SKM-1 treated with dmso at 0.1 percent for 144 hours (cell line): ENCODE measurements at regions not wholly inside any gene's neighbourhood (a gene's known extent, or its start where the extent isn't known, plus 50 kb on each side); places are given as distances from the start of the nearest gene placed in this dataset.
"Not testable (repeated sequence)": the region's sequence is repeated elsewhere in the genome, so short reads cannot be mapped to it uniquely, and the experiment has no call there.

Experiments used
- DNase-seq: peaks from one replicate; lab custom pipeline; 2025; ENCODE audit not compliant: unreplicated experiment; lab: John Stamatoyannopoulos, UW

- DNase-seq, result not testable (repeated sequence)
These were observed 715.0 kb upstream of the ADGRB3 start for GRCh38 chr6:67920040-67920439.

DNA sequence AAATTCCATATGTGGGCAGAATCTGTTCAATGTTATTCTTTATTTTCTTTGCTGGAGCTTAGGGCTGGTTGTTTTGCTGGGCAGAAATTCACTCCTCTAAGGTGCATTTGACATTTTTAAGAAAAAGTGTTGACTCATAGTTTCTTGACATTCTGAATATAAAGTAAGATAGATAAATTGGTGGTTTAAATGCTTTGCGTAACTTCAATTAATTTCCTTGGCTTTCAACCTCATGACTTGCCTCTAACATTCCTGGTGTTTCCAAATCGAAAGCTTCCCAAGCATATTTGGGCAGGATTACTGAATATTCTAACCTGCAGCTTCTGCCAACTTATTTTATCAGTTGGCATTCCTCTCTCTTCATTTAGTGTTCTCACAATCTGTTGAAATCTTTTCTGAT lies 718.7 kb upstream of the ADGRB3 start:
- DNase-seq, result no peak

DNA sequence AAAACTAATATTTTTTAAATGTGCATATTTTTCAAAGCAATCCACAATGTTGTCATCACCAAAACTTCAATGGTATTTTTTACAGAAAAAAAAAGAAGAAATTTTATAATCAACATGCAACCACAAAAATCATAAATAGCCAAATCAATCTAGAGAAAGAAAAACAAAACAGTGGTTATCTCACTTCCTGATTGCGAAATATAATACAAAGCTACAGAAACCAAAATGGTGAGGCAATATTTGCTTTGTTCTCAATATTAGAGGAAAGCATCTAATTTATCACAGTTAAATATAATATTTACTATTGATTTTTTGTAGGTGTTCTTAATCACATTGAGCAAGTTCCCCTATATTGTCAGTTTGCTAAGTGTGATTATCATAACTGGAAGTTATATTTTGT lies 720.7 kb upstream of the ADGRB3 start:
- DNase-seq, result no peak

GRCh38 chr6:67909354-67909753 lies 725.7 kb upstream of the ADGRB3 start:
- no peak for DNase-seq

- DNase-seq, result no peak
These were observed 726.7 kb upstream of the ADGRB3 start for GRCh38 chr6:67908379-67908778.

- DNase-seq, result not testable (repeated sequence)
These were observed 730.3 kb upstream of the ADGRB3 start for GRCh38 chr6:67904735-67905134.

GRCh38 chr6:67898875-67899274 lies 736.2 kb upstream of the ADGRB3 start:
- DNase-seq, result no peak

DNA sequence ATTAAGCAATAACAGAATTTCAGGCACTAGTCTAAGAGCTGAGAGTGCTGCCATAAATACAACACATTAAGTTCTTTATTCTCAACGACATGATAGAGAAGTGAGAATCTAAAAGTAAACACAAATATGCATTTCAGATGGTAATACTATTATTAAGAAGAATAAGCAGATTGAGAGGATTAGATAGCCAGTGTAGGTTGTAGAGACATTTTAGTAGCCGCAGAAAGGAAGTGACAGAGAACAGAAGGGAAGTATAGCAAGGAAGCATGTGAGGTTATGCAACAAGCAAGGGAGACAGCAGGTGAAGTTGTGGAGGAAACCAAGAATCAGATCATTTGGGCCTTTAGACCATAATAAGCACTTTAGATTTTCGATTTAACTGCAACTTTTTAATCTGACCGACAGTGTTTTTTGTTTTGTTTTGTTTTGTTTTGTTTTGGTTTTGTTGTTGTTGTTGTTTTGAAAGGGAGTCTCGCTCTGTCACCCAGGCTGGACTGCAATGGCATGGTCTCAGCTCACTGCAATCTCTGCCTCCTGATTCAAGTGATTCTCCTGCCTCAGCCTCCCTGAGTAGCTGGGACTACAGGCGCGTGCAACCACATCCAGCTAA lies 737.0 kb upstream of the ADGRB3 start:
- DNase-seq, result peak; percentile 31

DNA sequence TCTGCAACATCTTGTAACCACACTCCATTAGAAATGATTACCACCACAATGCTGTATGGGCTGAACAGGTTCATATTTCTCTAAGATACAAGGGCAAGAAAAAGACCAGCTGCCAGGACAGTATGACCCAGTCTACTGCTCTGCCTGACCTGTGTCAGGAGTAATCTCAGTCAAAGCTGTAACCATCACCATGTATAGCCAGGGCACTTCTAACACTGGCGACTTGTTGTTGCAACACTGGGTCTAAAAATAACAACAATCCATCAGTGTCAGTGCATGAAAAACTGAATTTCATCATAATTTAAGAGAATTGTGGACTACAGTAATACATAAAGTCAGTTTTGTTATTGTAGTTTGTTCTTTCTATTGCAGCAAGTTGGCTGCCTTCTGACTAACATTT lies 738.6 kb upstream of the ADGRB3 start:
- peak; percentile 27 for DNase-seq

- DNase-seq, result no peak
These were observed 745.4 kb upstream of the ADGRB3 start for GRCh38 chr6:67889682-67889995.

- DNase-seq, result peak; percentile 68
These were observed 746.0 kb upstream of the ADGRB3 start for GRCh38 chr6:67888886-67889681.

DNA sequence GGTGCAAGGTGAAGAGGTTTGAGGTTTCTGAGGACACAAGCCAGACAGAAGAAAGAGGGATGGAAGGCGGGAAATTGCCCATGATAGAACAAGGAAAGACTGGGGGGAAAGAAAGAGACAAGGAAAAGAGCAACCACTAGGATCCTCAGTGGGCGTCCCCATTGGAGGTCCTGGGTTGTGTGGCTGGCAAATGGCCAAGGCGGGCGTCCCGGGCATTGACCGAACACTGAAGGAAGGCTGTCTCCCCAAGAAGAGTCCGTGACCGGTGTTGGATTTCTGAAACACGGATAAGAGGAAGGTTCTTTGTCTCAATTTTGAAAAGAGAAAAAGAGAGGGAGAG lies 746.6 kb upstream of the ADGRB3 start:
- DNase-seq, result no peak

- DNase-seq, result no peak
These were observed 747.1 kb upstream of the ADGRB3 start for GRCh38 chr6:67887747-67888545.

GRCh38 chr6:67887419-67887746 lies 747.7 kb upstream of the ADGRB3 start:
- DNase-seq, result no peak

GRCh38 chr6:67886840-67887292 lies 748.2 kb upstream of the ADGRB3 start:
- DNase-seq, result no peak

GRCh38 chr6:67886036-67886707 lies 748.9 kb upstream of the ADGRB3 start:
- no peak for DNase-seq

- DNase-seq, result no peak
These were observed 749.7 kb upstream of the ADGRB3 start for GRCh38 chr6:67885081-67886033.

DNA sequence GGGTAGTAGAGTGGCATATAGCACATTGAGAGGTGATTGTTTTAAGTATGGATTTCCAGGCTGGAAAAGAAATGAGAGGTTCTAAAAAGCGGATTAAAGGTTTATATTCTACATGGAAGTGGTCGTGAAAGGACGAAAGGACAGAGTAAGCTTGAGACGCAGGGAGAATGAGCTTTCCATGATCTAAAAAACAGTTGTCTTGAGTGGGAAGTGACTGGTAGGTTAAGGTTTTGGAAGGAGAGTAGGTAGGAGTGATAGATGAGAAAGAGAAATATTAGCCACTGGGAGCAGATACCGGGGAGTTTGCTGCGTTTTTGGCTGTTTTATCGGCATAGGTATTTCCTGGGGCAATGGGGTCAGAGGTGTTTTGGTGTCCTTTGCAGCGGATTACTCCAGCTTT lies 750.6 kb upstream of the ADGRB3 start:
- DNase-seq, result no peak

GRCh38 chr6:67883500-67884366 lies 751.3 kb upstream of the ADGRB3 start:
- DNase-seq, result no peak
